Keratinocyte (primary cell): ENCODE measurements at regions not wholly inside any gene's neighbourhood (a gene's known extent, or its start where the extent isn't known, plus 50 kb on each side); places are given as distances from the start of the nearest gene placed in this dataset.

Experiments used
- DNase-seq: peaks from one replicate; pipeline ENCODE4 v3.0.0-alpha.2; 2011; ENCODE audit warnings: low read depth, missing footprints, low spot score
- FAIRE-seq: peaks from 2 replicates; lab custom pipeline; 2011; peaks lifted over from hg19 to GRCh38; lab: Jason Lieb, UNC
- H2AFZ ChIP-seq: 2 replicates; pipeline ENCODE4 v1.6.0; 2012; ENCODE audit warnings: low read length, control low read depth, inconsistent platforms; ENCODE audit not compliant: control insufficient read depth
- H3K27ac ChIP-seq: 2 replicates; pipeline ENCODE4 v1.5.1; 2011; ENCODE audit warnings: low read length; ENCODE audit not compliant: control insufficient read depth, insufficient read depth
- H3K27me3 ChIP-seq: 3 replicates; pipeline ENCODE4 v1.6.0; 2011; ENCODE audit warnings: low read length; ENCODE audit not compliant: control insufficient read depth, insufficient read depth; ENCODE audit errors: extremely low read depth
- H3K36me3 ChIP-seq, 2 experiments: 2 replicates in 1 of 2; 3 replicates in 1 of 2; pipeline ENCODE4 v1.5.1; 2011; ENCODE audit warnings: low read length in 2 of 2, mild to moderate bottlenecking in 1 of 2; ENCODE audit not compliant: control insufficient read depth in 2 of 2, insufficient read depth in 2 of 2; ENCODE audit errors: extremely low read depth in 1 of 2
- H3K4me1 ChIP-seq: 3 replicates; pipeline ENCODE4 v1.5.1; 2011; ENCODE audit warnings: low read length; ENCODE audit not compliant: control insufficient read depth, insufficient read depth; ENCODE audit errors: extremely low read depth
- H3K4me2 ChIP-seq: 3 replicates; pipeline ENCODE4 v1.6.0; 2011; ENCODE audit warnings: low read depth, low read length; ENCODE audit not compliant: control insufficient read depth, insufficient read depth; ENCODE audit errors: extremely low read depth
- H3K4me3 ChIP-seq, 3 experiments: fragments of 200-600 bp in 1 of 3; sonication (generic) in 1 of 3; 2 replicates in 2 of 3; 3 replicates in 1 of 3; pipeline ENCODE4 v1.5.1; 2011 to 2016; ENCODE audit warnings: low read length in 3 of 3, mild to moderate bottlenecking in 3 of 3, control low read depth in 2 of 3, inconsistent platforms in 1 of 3, low read depth in 1 of 3, mixed read lengths in 1 of 3, mixed run types in 1 of 3, moderate library complexity in 1 of 3; ENCODE audit not compliant: control insufficient read depth in 2 of 3, insufficient read depth in 2 of 3; ENCODE audit errors: extremely low read depth in 1 of 3
- H3K79me2 ChIP-seq: 2 replicates; pipeline ENCODE4 v1.6.0; 2012; ENCODE audit warnings: low read length; ENCODE audit not compliant: control insufficient read depth, insufficient read depth
- H3K9ac ChIP-seq: 3 replicates; pipeline ENCODE4 v1.6.0; 2011; ENCODE audit warnings: low read length; ENCODE audit not compliant: control insufficient read depth, insufficient read depth; ENCODE audit errors: extremely low read depth
- H3K9me1 ChIP-seq: 3 replicates; pipeline ENCODE4 v1.6.0; 2011; ENCODE audit warnings: low read length; ENCODE audit not compliant: control insufficient read depth, insufficient read depth; ENCODE audit errors: extremely low read depth
- H3K9me3 ChIP-seq: 2 replicates; pipeline ENCODE4 v1.5.1; 2012; ENCODE audit warnings: low read depth, low read length; ENCODE audit not compliant: control insufficient read depth
- H4K20me1 ChIP-seq: 3 replicates; pipeline ENCODE4 v1.6.0; 2011; ENCODE audit warnings: low read length; ENCODE audit not compliant: control insufficient read depth, insufficient read depth; ENCODE audit errors: extremely low read depth
- CTCF ChIP-seq, 3 experiments: IDR thresholded peaks in 1 of 3; conservative IDR thresholded peaks in 1 of 3; optimal IDR thresholded peaks in 1 of 3; 2 replicates in 2 of 3; 3 replicates in 1 of 3; pipeline versions ENCODE3 to v1.5.1; 2011; ENCODE audit warnings: low read length in 3 of 3, mild to moderate bottlenecking in 3 of 3, moderate library complexity in 2 of 3, control low read depth in 1 of 3, inconsistent platforms in 1 of 3; ENCODE audit not compliant: insufficient read depth in 2 of 3; ENCODE audit errors: extremely low read depth in 1 of 3
- EZH2 ChIP-seq: IDR thresholded peaks from one replicate; pipeline ENCODE4 v1.6.1; 2012; ENCODE audit warnings: inconsistent platforms, mild to moderate bottlenecking, low read length, moderate library complexity
- dilution Hi-C: fragments of 300-500 bp; cut with MboI; formaldehyde crosslinking; loops from one replicate; pipeline ENCODE4 v1.7.0; 2020; ENCODE audit warnings: low sequenced_read_pairs; ENCODE audit not compliant: extremely low pct_ligation_motif_present

- Histone ChIP-seq H3K27ac (no peak overlapping the region), H3K9me3 (no peaks in the 10 kb centered on the region), H3K4me1 (no peaks in the 10 kb centered on the region), H4K20me1 (no peaks in the 10 kb centered on the region), H3K36me3 (no peaks in the 10 kb centered on the region), H3K9ac (no peak overlapping the region), H3K4me3 (no peak overlapping the region), H3K9me1 (no peaks in the 10 kb centered on the region), H2AFZ (no peak overlapping the region), H3K79me2 (no peaks in the 10 kb centered on the region), H3K27me3 (no peaks in the 10 kb centered on the region), H3K4me2 (no peak overlapping the region)
- TF ChIP-seq EZH2 (no peak), CTCF (optimal IDR thresholded peaks at IDR 0.05 in 1 of 3, IDR thresholded peaks at IDR 0.05 in 1 of 3, conservative IDR thresholded peaks at IDR 0.05 in 1 of 3; ENCODE audit: extremely low read depth in 1 of 3, insufficient read depth in 2 of 3, low read length in 3 of 3) (no peak)
- no peak for DNase-seq
- FAIRE-seq: no peak
- dilution Hi-C loops: no loop called here
Observed at GRCh38 chrX:3443184-3443583, 96.7 kb upstream of the MXRA5 start.

GRCh38 chrX:3442691-3443090, 96.2 kb upstream of the MXRA5 start:
- dilution Hi-C loops: no loop called here
- Histone ChIP-seq H3K4me3 (no peak overlapping the region), H4K20me1 (no peaks in the 10 kb centered on the region), H3K36me3 (no peaks in the 10 kb centered on the region), H3K4me1 (no peaks in the 10 kb centered on the region), H3K27me3 (no peaks in the 10 kb centered on the region), H3K9me3 (no peaks in the 10 kb centered on the region), H2AFZ (no peak overlapping the region), H3K9ac (no peak overlapping the region), H3K27ac (no peak overlapping the region), H3K9me1 (no peaks in the 10 kb centered on the region), H3K4me2 (no peak overlapping the region), H3K79me2 (no peaks in the 10 kb centered on the region)
- FAIRE-seq (no peak), DNase-seq (no peak)
- TF ChIP-seq CTCF (optimal IDR thresholded peaks at IDR 0.05 in 1 of 3, IDR thresholded peaks at IDR 0.05 in 1 of 3, conservative IDR thresholded peaks at IDR 0.05 in 1 of 3; ENCODE audit: extremely low read depth in 1 of 3, insufficient read depth in 2 of 3, low read length in 3 of 3) (no peak), EZH2 (no peak)
